ENCODE measurements at regions not wholly inside any gene's neighbourhood (a gene's known extent, or its start where the extent isn't known, plus 50 kb on each side); places are given as distances from the start of the nearest gene placed in this dataset.
"Not testable (repeated sequence)": the region's sequence is repeated elsewhere in the genome, so short reads cannot be mapped to it uniquely, and the experiment has no call there.

- DNase-seq, result no peak
Observed at GRCh38 chr7:55261386-55261770, 103.8 kb upstream of the LANCL2 start.

DNA sequence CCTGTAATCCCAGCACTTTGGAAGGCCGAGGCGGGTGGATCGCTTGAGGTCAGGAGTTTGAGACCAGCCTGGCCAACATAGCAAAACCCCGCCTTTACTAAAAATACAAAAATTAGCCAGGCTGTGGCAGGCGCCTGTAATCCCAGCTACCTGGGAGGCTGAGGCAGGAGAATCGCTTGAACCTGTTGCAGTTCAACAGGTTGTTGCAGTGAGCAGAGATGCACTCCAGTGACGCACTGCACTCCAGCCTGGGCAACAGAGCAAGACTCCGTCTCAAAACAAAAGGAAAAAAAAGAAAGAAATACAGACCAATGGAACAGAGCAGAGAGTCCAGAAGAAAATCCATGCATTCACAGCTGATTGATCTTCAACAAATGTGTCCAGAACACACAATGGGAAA is 99.8 kb upstream of the LANCL2 start:
- not testable (repeated sequence) for DNase-seq

- no peak for DNase-seq
Observed at GRCh38 chr7:55265836-55266642, 99.1 kb upstream of the LANCL2 start.

DNA sequence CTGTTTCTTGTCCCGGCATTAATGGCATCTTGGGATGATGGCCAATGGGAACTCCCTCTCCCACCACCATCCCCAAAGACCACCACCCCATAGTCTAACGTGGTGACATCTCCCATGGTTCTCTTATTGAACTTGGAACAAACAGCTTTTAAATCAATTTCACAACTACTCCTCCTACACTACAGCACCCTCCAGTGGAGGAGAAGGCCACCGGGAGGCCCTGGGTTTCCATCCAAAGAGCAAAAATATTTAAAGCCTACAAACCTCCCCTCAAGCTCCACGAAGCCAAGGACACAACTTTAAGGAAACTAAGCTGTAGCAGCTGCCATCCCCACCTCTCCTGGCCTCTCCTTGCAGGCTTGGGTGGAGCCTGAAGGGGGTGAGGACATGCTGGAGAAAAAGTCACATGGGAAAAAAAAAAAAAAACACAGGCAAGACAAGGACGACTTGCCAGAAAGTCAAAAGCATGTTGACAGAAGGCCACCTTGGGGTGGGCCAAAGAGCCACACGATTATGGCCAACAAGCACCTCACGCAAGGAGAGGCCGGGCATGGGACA is 94.0 kb upstream of the LANCL2 start:
- no peak for DNase-seq

DNA sequence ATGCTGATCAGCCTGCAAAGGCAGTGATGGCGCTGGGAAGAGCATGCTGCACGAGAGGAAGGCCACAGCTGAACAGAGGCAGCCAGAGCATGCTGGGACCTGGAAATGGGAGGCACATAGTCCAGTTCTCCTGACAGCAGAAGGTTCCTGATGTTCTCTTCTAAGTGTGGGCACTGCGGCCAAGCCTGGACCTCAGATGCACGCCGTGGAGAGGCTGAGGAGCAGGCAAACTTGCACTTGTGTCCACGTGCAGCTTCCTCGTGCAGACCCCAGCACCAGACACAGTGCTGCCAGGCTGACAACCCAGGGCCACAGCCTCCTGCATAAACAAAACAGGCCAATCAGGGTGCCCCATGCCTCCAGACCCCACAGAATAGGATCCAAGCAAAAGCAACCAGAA is 93.5 kb upstream of the LANCL2 start:
- no peak for DNase-seq

- DNase-seq, result no peak
Observed at GRCh38 chr7:55272328-55272727, 92.8 kb upstream of the LANCL2 start.

- DNase-seq, result no peak
Observed at GRCh38 chr7:55273186-55273980, 91.8 kb upstream of the LANCL2 start.

GRCh38 chr7:55274156-55274555 is 91.0 kb upstream of the LANCL2 start:
- no peak for DNase-seq

GRCh38 chr7:55275291-55276200 is 89.6 kb upstream of the LANCL2 start:
- no peak for DNase-seq

- no peak for DNase-seq
Observed at GRCh38 chr7:55276572-55277295, 88.4 kb upstream of the LANCL2 start.

- DNase-seq, result no peak
Observed at GRCh38 chr7:55277916-55278315, 87.2 kb upstream of the LANCL2 start.

- no peak for DNase-seq
Observed at GRCh38 chr7:55278321-55278720, 86.8 kb upstream of the LANCL2 start.

DNA sequence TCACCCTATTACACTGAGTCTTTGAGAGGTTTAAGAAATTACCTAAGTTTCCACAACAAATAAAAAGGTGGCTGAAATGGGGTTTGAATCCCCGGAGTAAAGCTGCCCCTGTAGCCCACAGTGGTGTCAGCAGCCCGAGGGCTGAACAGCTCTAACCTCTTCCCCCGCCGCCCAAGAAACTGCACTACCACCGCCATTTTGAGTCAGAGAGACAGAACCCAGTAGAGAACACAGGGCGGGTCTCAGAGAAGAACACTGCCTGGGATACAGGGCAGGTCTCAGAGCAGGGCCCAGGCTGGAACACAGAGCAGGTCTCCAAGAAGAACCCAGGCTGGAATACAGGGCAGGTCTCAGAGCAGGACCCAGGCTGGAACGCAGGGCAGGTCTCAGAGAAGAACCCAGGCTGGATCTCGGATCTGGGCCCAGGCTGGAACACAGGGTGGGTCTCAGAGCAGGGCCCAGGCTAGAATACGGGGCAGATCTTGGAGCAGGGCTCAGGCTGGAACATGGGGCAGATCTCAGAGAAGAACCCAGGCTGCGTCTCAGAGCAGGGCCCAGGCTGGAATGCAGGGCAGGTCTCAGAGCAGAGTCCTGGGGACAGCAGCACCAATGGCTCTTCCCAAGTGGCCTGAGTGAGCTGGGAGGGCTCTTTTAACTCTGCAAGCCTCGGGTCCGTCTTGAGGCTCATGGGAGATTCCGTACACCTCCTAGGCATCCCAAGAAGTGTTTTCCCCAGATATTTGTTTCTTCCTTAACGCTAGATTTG is 85.9 kb upstream of the LANCL2 start:
- no peak for DNase-seq

DNA sequence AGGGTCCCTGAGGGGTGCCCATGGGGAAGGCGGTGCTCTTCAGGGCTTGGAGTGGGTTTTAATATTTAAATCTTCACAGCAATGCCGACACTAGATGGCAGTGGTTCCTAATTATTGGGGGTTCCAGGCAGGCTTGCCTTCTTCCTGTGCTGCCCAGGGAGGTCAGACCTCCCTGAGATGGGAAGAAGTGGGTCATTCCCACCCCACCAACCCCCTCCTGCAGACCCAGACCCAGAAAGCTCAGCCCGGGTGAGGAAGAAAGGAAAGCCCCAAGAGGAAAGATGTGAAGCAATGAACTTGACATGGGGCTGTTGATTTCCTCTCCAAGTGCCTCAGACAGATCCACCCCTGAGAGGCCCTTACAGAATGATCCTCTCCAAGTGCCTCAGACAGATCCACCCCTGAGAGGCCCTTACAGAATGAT is 85.1 kb upstream of the LANCL2 start:
- DNase-seq, result peak; percentile 18

DNA sequence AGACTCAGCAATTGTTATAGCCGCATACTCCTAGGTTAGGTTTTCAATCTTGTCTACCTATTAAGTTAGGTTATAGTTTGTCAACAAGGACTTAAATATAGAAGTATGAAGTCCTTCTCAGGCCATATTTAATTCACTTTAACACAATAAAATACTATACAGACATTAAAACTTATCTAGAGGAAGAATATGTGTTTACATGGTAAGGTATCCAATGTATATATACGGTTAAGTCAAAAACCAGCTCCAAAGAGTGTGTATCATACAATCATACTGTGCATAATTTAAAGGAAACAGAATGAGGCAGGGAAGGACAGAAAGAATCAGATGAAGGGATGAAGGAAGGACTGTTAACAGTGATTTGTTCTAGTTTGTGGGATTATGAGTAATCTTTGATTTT is 79.5 kb upstream of the LANCL2 start:
- no peak for DNase-seq

DNA sequence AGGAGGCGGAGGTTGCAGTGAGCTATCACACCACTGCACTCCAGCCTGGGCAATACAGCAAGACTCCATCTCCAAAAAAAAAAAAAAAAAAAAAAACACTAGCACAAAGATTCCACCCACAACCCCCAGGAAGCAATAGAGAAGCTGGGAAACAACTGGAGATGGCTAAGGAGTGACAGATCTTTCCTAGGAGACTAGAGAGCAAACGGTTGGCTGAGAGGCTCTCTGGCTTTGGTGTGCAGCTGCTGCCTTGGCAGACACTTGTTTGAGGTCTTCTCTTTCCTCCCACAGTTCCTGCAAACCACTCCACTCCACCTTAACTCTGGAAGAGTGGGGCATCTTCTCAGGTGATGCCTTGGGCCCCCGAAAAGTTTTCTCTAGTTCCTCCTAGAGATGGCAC is 78.5 kb upstream of the LANCL2 start:
- no peak for DNase-seq

DNA sequence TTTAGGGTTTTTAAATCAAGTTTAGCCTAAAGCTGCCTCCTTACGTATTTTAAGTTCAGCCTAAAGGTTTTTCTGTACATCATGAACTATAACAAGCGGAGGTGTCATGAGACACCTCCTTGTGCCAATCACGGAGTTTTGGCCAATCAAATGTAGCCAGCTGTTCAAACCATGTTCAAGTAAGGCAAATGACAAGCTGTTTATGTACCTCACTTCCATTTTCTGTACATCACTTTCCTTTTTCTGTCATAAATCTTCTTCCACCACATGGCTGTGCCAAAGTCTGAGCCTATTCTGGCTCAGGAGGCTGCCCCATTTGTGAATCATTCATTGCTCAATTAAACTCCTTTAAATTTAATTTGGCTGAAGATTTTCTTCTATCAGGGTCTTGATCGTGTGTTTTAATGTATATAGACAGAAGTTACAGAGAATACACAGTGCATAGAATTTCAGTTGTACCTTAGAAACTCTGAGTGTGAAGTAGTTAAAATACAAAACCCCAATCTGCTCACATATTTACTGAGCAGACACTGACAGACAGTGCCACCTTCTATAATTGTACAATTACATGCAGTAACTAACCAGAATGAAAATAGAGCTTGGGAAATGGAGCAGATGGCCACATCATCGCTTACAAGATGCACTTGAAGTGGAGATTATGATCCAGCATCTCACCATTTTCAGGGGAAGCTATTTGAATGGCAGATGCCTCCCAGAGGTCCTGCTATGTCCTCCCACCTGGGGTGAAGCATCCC is 76.9 kb upstream of the LANCL2 start:
- DNase-seq, result no peak

DNA sequence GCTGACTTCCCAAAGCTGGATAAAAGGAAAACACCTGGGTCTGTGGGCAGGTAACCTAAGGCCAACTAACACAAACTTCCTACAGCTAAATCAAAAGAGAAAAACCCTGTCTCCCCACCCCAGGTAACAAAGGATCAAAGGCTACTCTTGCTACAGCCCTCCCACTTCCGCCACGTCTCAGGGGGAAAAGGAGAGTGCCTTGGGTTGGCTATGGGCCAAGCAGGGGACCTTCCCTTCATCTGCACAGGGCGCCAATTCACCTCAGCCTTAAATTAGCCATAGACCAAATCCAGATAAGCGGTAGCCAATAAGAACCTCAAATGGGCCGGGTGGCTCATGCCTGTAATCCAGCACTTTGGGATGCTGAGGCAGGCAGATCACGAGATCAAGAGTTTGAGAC is 69.1 kb upstream of the LANCL2 start:
- DNase-seq, result no peak

DNA sequence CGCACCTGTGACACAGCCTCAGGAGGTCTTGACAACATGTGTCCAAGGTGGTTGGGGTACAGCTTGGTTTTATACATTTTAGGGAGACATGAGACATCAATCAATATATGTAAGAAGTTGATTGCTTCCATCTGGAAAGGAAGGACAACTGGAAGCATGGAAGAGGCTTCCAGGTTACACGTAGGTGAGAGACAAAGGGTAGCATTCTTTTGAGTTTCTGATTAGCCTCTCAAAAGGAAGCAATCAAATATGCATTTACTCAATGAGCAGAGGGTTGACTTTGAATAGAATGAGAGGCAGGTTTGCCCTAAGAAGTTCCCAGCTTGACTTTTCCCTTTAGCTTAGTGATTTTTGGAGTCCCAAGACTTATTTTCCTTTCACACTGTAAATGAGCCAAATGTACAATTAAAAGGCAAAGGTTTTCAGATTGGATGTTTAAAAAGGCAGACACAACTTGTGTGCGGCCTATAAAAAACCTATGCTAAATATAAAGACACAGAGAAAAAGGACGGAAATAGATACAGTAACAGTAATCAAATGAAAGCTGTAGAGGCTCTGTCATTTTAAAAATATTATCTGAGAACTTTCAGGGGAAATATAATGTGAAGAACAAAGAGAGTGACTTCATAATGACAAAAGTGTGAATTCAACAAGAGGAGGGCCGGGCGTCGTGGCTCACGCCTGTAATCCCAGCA is 65.7 kb upstream of the LANCL2 start:
- DNase-seq, result no peak

- no peak for DNase-seq
Observed at GRCh38 chr7:55303220-55303619, 61.9 kb upstream of the LANCL2 start.
